ENCODE measurements at regions not wholly inside any gene's neighbourhood (a gene's known extent, or its start where the extent isn't known, plus 50 kb on each side); places are given as distances from the start of the nearest gene placed in this dataset.

- CTCF ChIA-PET, result no interaction called here
- Histone ChIP-seq H3K9ac (ENCODE audit: low read length) (no peak overlapping the region), H3K36me3 (ENCODE audit: low read depth, low read length) (no peaks in the 10 kb centered on the region)
Measured at GRCh38 chr5:89428624-89429023, 545.6 kb upstream of the MEF2C start.

GRCh38 chr5:89425062-89425461 is 542.1 kb upstream of the MEF2C start:
- H3K4me1 ChIP-seq (ENCODE audit: insufficient read depth, low read length), result peaks cover 9% of the 10 kb centered on the region
- intact Hi-C loops (cut with micrococcal nuclease), result no loop called here
- no TSS peak for BruUV-seq (replicated peaks)
- TF ChIP-seq EZH2phosphoT487 (IDR thresholded peaks at IDR 0.05; ENCODE audit: borderline replicate concordance, low read length) (no peak), EZH2 (IDR thresholded peaks at IDR 0.05; ENCODE audit: low read length, unreplicated experiment) (no peak), CTCF (conservative IDR thresholded peaks at IDR 0.05; ENCODE audit: low read depth, low read length) (no peak)
- no peak overlapping the region for H2AFZ ChIP-seq (ENCODE audit: low read length)
- no peaks in the 10 kb centered on the region for H3F3A ChIP-seq (ENCODE audit: low read length, unreplicated experiment)
- no peak overlapping the region for H3K27ac ChIP-seq (ENCODE audit: low read length)
- no peak overlapping the region for H3K4me3 ChIP-seq (ENCODE audit: low read length)
- H3K79me2 ChIP-seq (ENCODE audit: low read length), result no peaks in the 10 kb centered on the region
- H3K4me2 ChIP-seq (ENCODE audit: low read length), result no peak overlapping the region
- POLR2A ChIA-PET (ENCODE audit: unreplicated experiment), result no interaction called here
- CTCF ChIA-PET, result no interaction called here
- no peaks in the 10 kb centered on the region for H4K20me1 ChIP-seq (ENCODE audit: low read length)
- no peaks in the 10 kb centered on the region for H3K9me2 ChIP-seq (replicated peaks; ENCODE audit: low read length)
- H3K36me3 ChIP-seq (ENCODE audit: low read depth, low read length), result no peaks in the 10 kb centered on the region
- ATAC-seq (no peak), DNase-seq (no peak)
- no peaks in the 10 kb centered on the region for H3K27me3 ChIP-seq (ENCODE audit: low read length)
- no peak overlapping the region for H3K9ac ChIP-seq (ENCODE audit: low read length)
- no peaks in the 10 kb centered on the region for H3K9me3 ChIP-seq (ENCODE audit: low read length)

More at GRCh38 chr5:89428624-89429023, 545.6 kb upstream of the MEF2C start:
- Histone ChIP-seq H3F3A (ENCODE audit: low read length, unreplicated experiment) (no peaks in the 10 kb centered on the region), H3K9me2 (replicated peaks; ENCODE audit: low read length) (no peaks in the 10 kb centered on the region), H3K4me3 (ENCODE audit: low read length) (no peak overlapping the region), H3K4me2 (ENCODE audit: low read length) (no peak overlapping the region), H3K27me3 (ENCODE audit: low read length) (no peaks in the 10 kb centered on the region), H3K9me3 (ENCODE audit: low read length) (no peaks in the 10 kb centered on the region), H3K27ac (ENCODE audit: low read length) (no peak overlapping the region), H3K4me1 (ENCODE audit: insufficient read depth, low read length) (no peaks in the 10 kb centered on the region), H4K20me1 (ENCODE audit: low read length) (no peaks in the 10 kb centered on the region), H3K79me2 (ENCODE audit: low read length) (no peaks in the 10 kb centered on the region), H2AFZ (ENCODE audit: low read length) (no peak overlapping the region)
- DNase-seq (no peak), ATAC-seq (no peak)
- intact Hi-C loops (cut with micrococcal nuclease), result no loop called here
- TF ChIP-seq EZH2 (IDR thresholded peaks at IDR 0.05; ENCODE audit: low read length, unreplicated experiment) (no peak), CTCF (conservative IDR thresholded peaks at IDR 0.05; ENCODE audit: low read depth, low read length) (no peak), EZH2phosphoT487 (IDR thresholded peaks at IDR 0.05; ENCODE audit: borderline replicate concordance, low read length) (no peak)
- POLR2A ChIA-PET (ENCODE audit: unreplicated experiment), result no interaction called here
- BruUV-seq (replicated peaks), result no TSS peak

- no TSS peak for BruUV-seq (replicated peaks)
- no peaks in the 10 kb centered on the region for H3K27me3 ChIP-seq (ENCODE audit: low read length)
- H4K20me1 ChIP-seq (ENCODE audit: low read length), result no peaks in the 10 kb centered on the region
- no peak overlapping the region for H2AFZ ChIP-seq (ENCODE audit: low read length)
- TF ChIP-seq EZH2phosphoT487 (IDR thresholded peaks at IDR 0.05; ENCODE audit: borderline replicate concordance, low read length), result no peak
- no peak for TF ChIP-seq CTCF (conservative IDR thresholded peaks at IDR 0.05; ENCODE audit: low read depth, low read length)
- TF ChIP-seq EZH2 (IDR thresholded peaks at IDR 0.05; ENCODE audit: low read length, unreplicated experiment), result no peak
- ATAC-seq (peak; percentile 89), DNase-seq (peak; percentile 65)
- no peaks in the 10 kb centered on the region for H3K9me2 ChIP-seq (replicated peaks; ENCODE audit: low read length)
- peaks cover 9% of the 10 kb centered on the region for H3K4me1 ChIP-seq (ENCODE audit: insufficient read depth, low read length)
- H3K79me2 ChIP-seq (ENCODE audit: low read length), result no peaks in the 10 kb centered on the region
- peak overlapping the region; percentile 35; the same call in 1 of the 2 replicates for H3K4me2 ChIP-seq (ENCODE audit: low read length)
- ChIA-PET POLR2A (ENCODE audit: unreplicated experiment) (no interaction called here), CTCF (no interaction called here)
- H3K9me3 ChIP-seq (ENCODE audit: low read length), result no peaks in the 10 kb centered on the region
- H3K4me3 ChIP-seq (ENCODE audit: low read length), result no peak overlapping the region
- H3K36me3 ChIP-seq (ENCODE audit: low read depth, low read length), result no peaks in the 10 kb centered on the region
- 0 out of 2 replicates have a peak overlapping the region, but pooled peaks have one; percentile 6 for H3K9ac ChIP-seq (ENCODE audit: low read length)
- intact Hi-C loops (cut with micrococcal nuclease), result loop anchor here (1.0 kb wide), 1 partner anchor 163 kb away; no protein-coding TSS in a partner anchor
- H3F3A ChIP-seq (ENCODE audit: low read length, unreplicated experiment), result no peaks in the 10 kb centered on the region
- H3K27ac ChIP-seq (ENCODE audit: low read length), result peak overlapping the region; percentile 67
Measured at GRCh38 chr5:89421035-89421434, 538.1 kb upstream of the MEF2C start.

Data from PC-3 (cell line).